HEK293 (cell line): ENCODE measurements at regions not wholly inside any gene's neighbourhood (a gene's known extent, or its start where the extent isn't known, plus 50 kb on each side); places are given as distances from the start of the nearest gene placed in this dataset.

Experiments
- CTCF ChIA-PET: fragments of 350-600 bp; formaldehyde crosslinking; extraction: SDS; loops from one replicate; lab custom pipeline; 2021; ENCODE audit warnings: antibody characterized with exemption; lab: Yijun Ruan, JAX
- POLR2A ChIA-PET: fragments of 300-600 bp; formaldehyde crosslinking; extraction: SDS; loops from one replicate; lab custom pipeline; 2020; ENCODE audit warnings: antibody characterized with exemption, inconsistent platforms; lab: Yijun Ruan, JAX
- H3K27ac ChIP-seq: fragments of 200-500 bp; sonication (Bioruptor generic); 2 replicates; pipeline ENCODE4 v1.5.1; 2014; ENCODE audit warnings: low read depth, low read length, control low read depth, inconsistent platforms; ENCODE audit errors: extremely low read depth
- H3K36me3 ChIP-seq, 2 experiments: fragments of 200-500 bp in 1 of 2; sonication (Bioruptor generic) in 1 of 2; 1 replicate in 1 of 2; 2 replicates in 1 of 2; pipeline ENCODE4 v1.5.1; 2014 to 2017; ENCODE audit warnings: inconsistent platforms in 2 of 2, low read length in 2 of 2; ENCODE audit not compliant: control insufficient read depth in 2 of 2, insufficient read depth in 1 of 2
- H3K4me1 ChIP-seq: fragments of 200-500 bp; sonication (Bioruptor generic); 2 replicates; pipeline ENCODE4 v1.5.1; 2014; ENCODE audit warnings: mild to moderate bottlenecking, low read length, inconsistent platforms; ENCODE audit not compliant: control insufficient read depth, insufficient read depth
- H3K4me3 ChIP-seq: 2 replicates; pipeline ENCODE4 v1.5.1; 2011; ENCODE audit warnings: low read depth, mild to moderate bottlenecking, control low read depth, low read length, moderate library complexity
- H3K9me3 ChIP-seq: fragments of 200-500 bp; sonication (Bioruptor generic); 2 replicates; pipeline ENCODE4 v1.5.1; 2014; ENCODE audit warnings: low read depth, low read length, inconsistent platforms; ENCODE audit not compliant: control insufficient read depth, insufficient read depth
- BCL11B ChIP-seq: fragments of 450-650 bp; formaldehyde crosslinking; IDR thresholded peaks from 2 replicates; pipeline ENCODE4 v1.5.1; 2016; ENCODE audit warnings: low read depth, missing biosample characterization, missing genetic modification characterization
- HIC1 ChIP-seq: fragments of 450-650 bp; formaldehyde crosslinking; IDR thresholded peaks from 2 replicates; pipeline ENCODE4 v1.5.1; 2016; ENCODE audit warnings: missing biosample characterization, missing genetic modification characterization
- KLF9 ChIP-seq: fragments of 450-650 bp; formaldehyde crosslinking; IDR thresholded peaks from 2 replicates; pipeline ENCODE4 v1.5.1; 2016; ENCODE audit warnings: missing biosample characterization, missing genetic modification characterization, low read depth
- MYNN ChIP-seq: fragments of 450-650 bp; formaldehyde crosslinking; IDR thresholded peaks from 2 replicates; pipeline ENCODE4 v1.5.1; 2016; ENCODE audit warnings: missing biosample characterization, missing genetic modification characterization, borderline replicate concordance
- OSR2 ChIP-seq: fragments of 450-650 bp; formaldehyde crosslinking; IDR thresholded peaks from 2 replicates; pipeline ENCODE4 v1.5.1; 2016; ENCODE audit warnings: missing biosample characterization, missing genetic modification characterization
- ZBTB21 ChIP-seq: fragments of 450-650 bp; formaldehyde crosslinking; IDR thresholded peaks from 2 replicates; pipeline ENCODE4 v1.5.1; 2017; ENCODE audit warnings: missing biosample characterization, missing genetic modification characterization
- ZFP69B ChIP-seq: fragments of 450-650 bp; formaldehyde crosslinking; IDR thresholded peaks from 2 replicates; pipeline ENCODE4 v1.5.1; 2016; ENCODE audit warnings: missing biosample characterization, missing genetic modification characterization
- ZNF114 ChIP-seq: fragments of 450-650 bp; formaldehyde crosslinking; IDR thresholded peaks from 2 replicates; pipeline ENCODE4 v1.5.0; 2017; ENCODE audit warnings: missing biosample characterization, missing genetic modification characterization
- ZNF155 ChIP-seq: fragments of 450-650 bp; formaldehyde crosslinking; IDR thresholded peaks from 2 replicates; pipeline ENCODE4 v1.5.1; 2016; ENCODE audit warnings: missing biosample characterization, missing genetic modification characterization
- ZNF16 ChIP-seq: fragments of 450-650 bp; formaldehyde crosslinking; IDR thresholded peaks from 2 replicates; pipeline ENCODE4 v1.5.1; 2016; ENCODE audit warnings: low read depth, missing biosample characterization, missing genetic modification characterization
- ZNF174 ChIP-seq: fragments of 450-650 bp; formaldehyde crosslinking; IDR thresholded peaks from 2 replicates; pipeline ENCODE4 v1.5.0; 2017; ENCODE audit warnings: missing biosample characterization, mild to moderate bottlenecking, missing genetic modification characterization
- ZNF175 ChIP-seq: fragments of 450-650 bp; formaldehyde crosslinking; IDR thresholded peaks from 2 replicates; pipeline ENCODE4 v1.5.1; 2016; ENCODE audit warnings: missing biosample characterization, missing genetic modification characterization
- ZNF214 ChIP-seq: fragments of 450-650 bp; formaldehyde crosslinking; IDR thresholded peaks from 2 replicates; pipeline ENCODE4 v1.5.1; 2017; ENCODE audit warnings: missing biosample characterization, mild to moderate bottlenecking, missing genetic modification characterization, borderline replicate concordance
- ZNF248 ChIP-seq: fragments of 450-650 bp; formaldehyde crosslinking; IDR thresholded peaks from 2 replicates; pipeline ENCODE4 v1.5.1; 2017; ENCODE audit warnings: missing biosample characterization, missing genetic modification characterization
- ZNF391 ChIP-seq: fragments of 450-650 bp; formaldehyde crosslinking; IDR thresholded peaks from 2 replicates; pipeline ENCODE4 v1.5.1; 2016; ENCODE audit warnings: low read depth, missing biosample characterization, missing genetic modification characterization, borderline replicate concordance
- ZNF404 ChIP-seq: fragments of 450-650 bp; formaldehyde crosslinking; IDR thresholded peaks from 2 replicates; pipeline ENCODE4 v1.5.1; 2017; ENCODE audit warnings: missing biosample characterization, missing genetic modification characterization
- ZNF473 ChIP-seq: fragments of 450-650 bp; formaldehyde crosslinking; IDR thresholded peaks from 2 replicates; pipeline ENCODE4 v1.5.1; 2017; ENCODE audit warnings: missing biosample characterization, missing genetic modification characterization
- ZNF571 ChIP-seq: fragments of 450-650 bp; formaldehyde crosslinking; IDR thresholded peaks from 2 replicates; pipeline ENCODE4 v1.5.0; 2017; ENCODE audit warnings: missing biosample characterization, missing genetic modification characterization
- ZNF610 ChIP-seq: fragments of 450-650 bp; formaldehyde crosslinking; IDR thresholded peaks from 2 replicates; pipeline ENCODE4 v1.5.1; 2016; ENCODE audit warnings: missing biosample characterization, missing genetic modification characterization, borderline replicate concordance
- ZNF660 ChIP-seq: fragments of 450-650 bp; IDR thresholded peaks from 2 replicates; pipeline ENCODE4 v1.5.1; 2018; ENCODE audit warnings: missing biosample characterization, mild to moderate bottlenecking, missing genetic modification characterization
- ZNF692 ChIP-seq: fragments of 450-650 bp; formaldehyde crosslinking; IDR thresholded peaks from 2 replicates; pipeline ENCODE4 v1.5.1; 2016; ENCODE audit warnings: missing biosample characterization, missing genetic modification characterization
- ZNF768 ChIP-seq: fragments of 450-650 bp; formaldehyde crosslinking; IDR thresholded peaks from 2 replicates; pipeline ENCODE4 v1.5.1; 2018; ENCODE audit warnings: missing biosample characterization, mild to moderate bottlenecking, missing genetic modification characterization
- ZSCAN18 ChIP-seq: fragments of 450-650 bp; formaldehyde crosslinking; IDR thresholded peaks from 2 replicates; pipeline ENCODE4 v1.5.1; 2016; ENCODE audit warnings: missing biosample characterization, missing genetic modification characterization

- TF ChIP-seq ZNF610 (tag by site-specific recombination): no peak
- no peak for TF ChIP-seq ZNF473
- TF ChIP-seq ZNF660 (tag by site-specific recombination): no peak
- TF ChIP-seq ZNF175 (tag by site-specific recombination): no peak
- TF ChIP-seq ZFP69B (tag by site-specific recombination): no peak
- CTCF ChIA-PET: interaction anchor here (0.7 to 2.2 kb wide), 3 partner anchors 115 to 570 kb away, joined by 3 to 5 read pairs (median 3); no protein-coding TSS in a partner anchor
- Histone ChIP-seq H3K4me1 (no peaks in the 10 kb centered on the region), H3K4me3 (no peak overlapping the region), H3K27ac (no peak overlapping the region), H3K9me3 (no peaks in the 10 kb centered on the region), H3K36me3 (no peaks in the 10 kb centered on the region)
- POLR2A ChIA-PET: no interaction called here
These were observed 195.5 kb downstream of the ERMARD start for GRCh38 chr6:169946971-169947370.

- ChIA-PET CTCF (no interaction called here), POLR2A (no interaction called here)
- Histone ChIP-seq H3K36me3 (no peaks in the 10 kb centered on the region), H3K4me3 (no peak overlapping the region), H3K4me1 (no peaks in the 10 kb centered on the region), H3K27ac (no peak overlapping the region), H3K9me3 (no peaks in the 10 kb centered on the region)
- TF ChIP-seq ZBTB21 (tag by site-specific recombination) (no peak), ZSCAN18 (tag by site-specific recombination) (no peak), ZNF16 (no peak), ZNF174 (no peak), HIC1 (tag by site-specific recombination) (no peak), ZNF692 (tag by site-specific recombination) (no peak), ZNF768 (tag by site-specific recombination) (no peak), OSR2 (no peak), BCL11B (tag by site-specific recombination) (no peak), ZNF404 (tag by site-specific recombination) (no peak), KLF9 (tag by site-specific recombination) (no peak), ZNF571 (tag by site-specific recombination) (no peak), ZNF248 (no peak), ZNF391 (tag by site-specific recombination) (no peak), ZNF114 (no peak), MYNN (tag by site-specific recombination) (no peak), ZNF214 (no peak), ZNF155 (tag by site-specific recombination) (no peak)
These were observed 193.7 kb downstream of the ERMARD start for GRCh38 chr6:169945117-169945516.
